T-cell (primary cell): ENCODE measurements at regions not wholly inside any gene's neighbourhood (a gene's known extent, or its start where the extent isn't known, plus 50 kb on each side); places are given as distances from the start of the nearest gene placed in this dataset.

Experiments used
- ATAC-seq, 4 experiments: fragments of 200-7000 bp in 3 of 4; fragments of 150-1000 bp in 1 of 4; cut with Tn5 transposase; replicated peaks in 1 of 4; 1 replicate in 3 of 4; 2 replicates in 1 of 4; pipeline ENCODE4 v1.10.0; 2021; ENCODE audit warnings: moderate library complexity in 3 of 4, mild to moderate bottlenecking in 2 of 4, moderate number of reproducible peaks in 1 of 4
- CTCF ChIA-PET, 2 donors: fragments of 300-600 bp; sonication (Branson Sonifier 250); formaldehyde crosslinking; loops; one replicate each; lab custom pipeline; 2022; ENCODE audit warnings: antibody characterized with exemption in 2 of 2; lab: Charles Lee
- POLR2A ChIA-PET, 2 donors: fragments of 300-600 bp; sonication (Branson Sonifier 250); formaldehyde crosslinking; loops; one replicate each; lab custom pipeline; 2022; ENCODE audit warnings: antibody characterized with exemption in 2 of 2; lab: Charles Lee
- DNase-seq, 35 experiments: peaks; one replicate each; pipeline versions ENCODE4 v3.0.0 to v3.0.0-alpha.2; 2013 to 2023
- H3K27ac ChIP-seq: one replicate; pipeline ENCODE4 v1.5.1; 2013; ENCODE audit warnings: low read length
- H3K27me3 ChIP-seq, 2 experiments: replicated peaks in 1 of 2; 1 replicate in 1 of 2; 2 replicates in 1 of 2; pipeline versions ENCODE4 v1.6.1 to v1.7.0; 2013; ENCODE audit warnings: low read length in 1 of 2, mixed read lengths in 1 of 2; ENCODE audit not compliant: control insufficient read depth in 2 of 2, insufficient read depth in 2 of 2; ENCODE audit errors: extremely low read depth in 1 of 2
- H3K36me3 ChIP-seq, 2 donors: 1 replicate in 1 of 2; 2 replicates in 1 of 2; pipeline versions ENCODE4 v1.6.1 to v1.7.0; 2013; ENCODE audit warnings: low read length in 1 of 2; ENCODE audit not compliant: control insufficient read depth in 2 of 2, insufficient read depth in 1 of 2; ENCODE audit errors: extremely low read depth in 1 of 2
- H3K4me1 ChIP-seq, 2 experiments: 1 replicate in 1 of 2; 2 replicates in 1 of 2; pipeline versions ENCODE4 v1.6.1 to v1.7.0; 2013; ENCODE audit warnings: low read length in 2 of 2, mixed read lengths in 1 of 2; ENCODE audit not compliant: insufficient read depth in 2 of 2, control insufficient read depth in 1 of 2; ENCODE audit errors: extremely low read depth in 1 of 2
- H3K4me3 ChIP-seq, 2 donors: 1 replicate in 1 of 2; 2 replicates in 1 of 2; pipeline versions ENCODE4 v1.5.1 to v1.7.0; 2013; ENCODE audit warnings: mild to moderate bottlenecking in 2 of 2, low read length in 1 of 2, moderate library complexity in 1 of 2; ENCODE audit not compliant: control insufficient read depth in 1 of 2; ENCODE audit errors: extremely low read depth in 1 of 2
- H3K9me3 ChIP-seq: 2 replicates; pipeline ENCODE4 v1.7.0; 2013
- H3K27ac Mint-ChIP-seq, 2 donors: one replicate each; pipeline ENCODE4 v1.8.0; 2020 to 2021; ENCODE audit warnings: mild to moderate bottlenecking in 2 of 2, mixed read lengths in 2 of 2
- H3K27me3 Mint-ChIP-seq, 2 donors: one replicate each; pipeline ENCODE4 v1.8.0; 2021 to 2022; ENCODE audit warnings: mixed read lengths in 2 of 2
- H3K36me3 Mint-ChIP-seq: one replicate; pipeline ENCODE4 v1.8.0; 2021; ENCODE audit warnings: mixed read lengths
- H3K4me1 Mint-ChIP-seq, 3 donors: one replicate each; pipeline ENCODE4 v1.8.0; 2020 to 2022; ENCODE audit warnings: mixed read lengths in 3 of 3, mild to moderate bottlenecking in 1 of 3
- H3K4me3 Mint-ChIP-seq, 3 donors: one replicate each; pipeline ENCODE4 v1.8.0; 2020 to 2022; ENCODE audit warnings: mild to moderate bottlenecking in 3 of 3, mixed read lengths in 3 of 3, moderate library complexity in 3 of 3
- H3K9me3 Mint-ChIP-seq, 3 donors: one replicate each; pipeline ENCODE4 v1.8.0; 2020 to 2022; ENCODE audit warnings: mixed read lengths in 3 of 3
- WGBS: methylation state at CpG from one replicate; pipeline ENCODE4 v1.1.5; 2013; ENCODE audit warnings: missing lambda C conversion rate; ENCODE audit not compliant: insufficient coverage; 5-methylcytosine and 5-hydroxymethylcytosine counted together

- H3K27ac ChIP-seq: no peak overlapping the region
- no peaks in the 10 kb centered on the region for H3K9me3 ChIP-seq
- ChIA-PET POLR2A (no interaction called here), CTCF (no interaction called here)
- Mint-ChIP-seq H3K4me3 (no peak overlapping the region), H3K27me3 (peaks cover 6 to 11% of the 10 kb centered on the region in 2 donors), H3K36me3 (no peaks in the 10 kb centered on the region), H3K4me1 (no peaks in the 10 kb centered on the region), H3K27ac (no peak overlapping the region), H3K9me3 (peaks cover 0 to 11% (median 0%) of the 10 kb centered on the region in 3 donors)
- H3K4me1 ChIP-seq: no peaks in the 10 kb centered on the region
- no CpG with 5 or more reads among the region's 2 CpGs for WGBS
- H3K36me3 ChIP-seq: no peaks in the 10 kb centered on the region
- no peak for DNase-seq
- H3K27me3 ChIP-seq: no peaks in the 10 kb centered on the region
- H3K4me3 ChIP-seq: no peak overlapping the region
- ATAC-seq: no peak
These were observed 290.7 kb upstream of the LMCD1 start for GRCh38 chr3:8210882-8211341.

- no peaks in the 10 kb centered on the region for H3K9me3 ChIP-seq
- H3K27me3 Mint-ChIP-seq: peaks cover 6 to 11% of the 10 kb centered on the region in 2 donors
- no peak overlapping the region for H3K27ac Mint-ChIP-seq
- no peaks in the 10 kb centered on the region for H3K4me1 ChIP-seq
- WGBS: 39% methylated on average over 3 of the region's 4 CpGs
- no peaks in the 10 kb centered on the region for H3K36me3 Mint-ChIP-seq
- no peaks in the 10 kb centered on the region for H3K36me3 ChIP-seq
- POLR2A ChIA-PET: no interaction called here
- no peak overlapping the region for H3K4me3 Mint-ChIP-seq
- H3K4me1 Mint-ChIP-seq: no peaks in the 10 kb centered on the region
- no peak overlapping the region for H3K4me3 ChIP-seq
- CTCF ChIA-PET: no interaction called here
- DNase-seq (no peak), ATAC-seq (no peak)
- H3K27me3 ChIP-seq: no peaks in the 10 kb centered on the region
- H3K9me3 Mint-ChIP-seq: peaks cover 0 to 11% (median 0%) of the 10 kb centered on the region in 3 donors
- no peak overlapping the region for H3K27ac ChIP-seq
These were observed 288.8 kb upstream of the LMCD1 start for GRCh38 chr3:8212794-8213193.

GRCh38 chr3:8213286-8213685 is 288.3 kb upstream of the LMCD1 start:
- H3K27ac Mint-ChIP-seq: no peak overlapping the region
- DNase-seq: no peak
- no CpG with 5 or more reads among the region's 1 CpG for WGBS
- ChIA-PET POLR2A (no interaction called here), CTCF (no interaction called here)
- H3K4me3 Mint-ChIP-seq: no peak overlapping the region
- Histone ChIP-seq H3K9me3 (no peaks in the 10 kb centered on the region), H3K4me3 (no peak overlapping the region), H3K4me1 (no peaks in the 10 kb centered on the region), H3K36me3 (no peaks in the 10 kb centered on the region), H3K27me3 (no peaks in the 10 kb centered on the region), H3K27ac (no peak overlapping the region)
- no peaks in the 10 kb centered on the region for H3K36me3 Mint-ChIP-seq
- no peaks in the 10 kb centered on the region for H3K4me1 Mint-ChIP-seq
- H3K9me3 Mint-ChIP-seq: peaks cover 0 to 11% (median 0%) of the 10 kb centered on the region in 3 donors
- H3K27me3 Mint-ChIP-seq: peaks cover 6 to 8% of the 10 kb centered on the region in 2 donors
- ATAC-seq: no peak

- no peak for DNase-seq
These were observed 285.8 kb upstream of the LMCD1 start for GRCh38 chr3:8215821-8216220.

GRCh38 chr3:8218353-8218940 is 283.2 kb upstream of the LMCD1 start:
- no CpG with 5 or more reads among the region's 7 CpGs for WGBS
- POLR2A ChIA-PET: no interaction called here
- no peak overlapping the region for H3K4me3 Mint-ChIP-seq
- H3K9me3 ChIP-seq: no peaks in the 10 kb centered on the region
- peaks cover 0 to 3% of the 10 kb centered on the region in 2 donors for H3K27me3 Mint-ChIP-seq
- H3K9me3 Mint-ChIP-seq: peaks cover 0 to 7% (median 0%) of the 10 kb centered on the region in 3 donors
- no peaks in the 10 kb centered on the region for H3K36me3 Mint-ChIP-seq
- H3K36me3 ChIP-seq: no peaks in the 10 kb centered on the region
- H3K27ac ChIP-seq: no peak overlapping the region
- no peaks in the 10 kb centered on the region for H3K4me1 ChIP-seq
- no peak overlapping the region for H3K27ac Mint-ChIP-seq
- DNase-seq (no peak), ATAC-seq (no peak)
- H3K4me3 ChIP-seq: no peak overlapping the region
- H3K4me1 Mint-ChIP-seq: no peaks in the 10 kb centered on the region
- H3K27me3 ChIP-seq: no peaks in the 10 kb centered on the region
- CTCF ChIA-PET: no interaction called here

More at GRCh38 chr3:8215821-8216220, 285.8 kb upstream of the LMCD1 start:
- no peak for ATAC-seq
- Histone ChIP-seq H3K4me3 (no peak overlapping the region), H3K36me3 (no peaks in the 10 kb centered on the region), H3K9me3 (no peaks in the 10 kb centered on the region), H3K4me1 (no peaks in the 10 kb centered on the region), H3K27me3 (no peaks in the 10 kb centered on the region), H3K27ac (no peak overlapping the region)
- CTCF ChIA-PET: no interaction called here
- Mint-ChIP-seq H3K4me3 (no peak overlapping the region), H3K27me3 (peaks cover 6 to 8% of the 10 kb centered on the region in 2 donors), H3K4me1 (no peaks in the 10 kb centered on the region), H3K9me3 (peaks cover 0 to 11% (median 0%) of the 10 kb centered on the region in 3 donors), H3K27ac (no peak overlapping the region), H3K36me3 (no peaks in the 10 kb centered on the region)
- 55% methylated on average over 2 of the region's 3 CpGs for WGBS
- POLR2A ChIA-PET: no interaction called here

GRCh38 chr3:8220291-8220690 is 281.3 kb upstream of the LMCD1 start:
- ChIA-PET CTCF (no interaction called here), POLR2A (no interaction called here)
- no peaks in the 10 kb centered on the region for H3K27me3 ChIP-seq
- H3K4me3 ChIP-seq: no peak overlapping the region
- ATAC-seq (no peak), DNase-seq (no peak)
- Mint-ChIP-seq H3K4me3 (no peak overlapping the region), H3K27me3 (peaks cover 0 to 2% of the 10 kb centered on the region in 2 donors), H3K36me3 (no peaks in the 10 kb centered on the region), H3K9me3 (peaks cover 0 to 5% (median 0%) of the 10 kb centered on the region in 3 donors), H3K27ac (no peak overlapping the region), H3K4me1 (no peaks in the 10 kb centered on the region)
- no peaks in the 10 kb centered on the region for H3K36me3 ChIP-seq
- H3K4me1 ChIP-seq: no peaks in the 10 kb centered on the region
- no peaks in the 10 kb centered on the region for H3K9me3 ChIP-seq
- no peak overlapping the region for H3K27ac ChIP-seq
